ENCODE measurements at regions not wholly inside any gene's neighbourhood (a gene's known extent, or its start where the extent isn't known, plus 50 kb on each side); places are given as distances from the start of the nearest gene placed in this dataset.

- DNase-seq: no peak
Observed at GRCh38 chrX:17206584-17206983, 168.4 kb upstream of the NHS start.

- DNase-seq: no peak
Observed at GRCh38 chrX:17214962-17215361, 160.0 kb upstream of the NHS start.

- no peak for DNase-seq
Observed at GRCh38 chrX:17226736-17227135, 148.3 kb upstream of the NHS start.

GRCh38 chrX:17237146-17237545 lies 137.9 kb upstream of the NHS start:
- DNase-seq: no peak

- DNase-seq: peak; percentile 6
Observed at GRCh38 chrX:17242470-17242869, 132.5 kb upstream of the NHS start.

- DNase-seq: no peak
Observed at GRCh38 chrX:17247144-17247543, 127.9 kb upstream of the NHS start.

GRCh38 chrX:17262123-17262522 lies 112.9 kb upstream of the NHS start:
- DNase-seq: no peak

- DNase-seq: no peak
Observed at GRCh38 chrX:17266136-17266535, 108.9 kb upstream of the NHS start.

GRCh38 chrX:17278961-17279360 lies 96.0 kb upstream of the NHS start:
- no peak for DNase-seq

- DNase-seq: no peak
Observed at GRCh38 chrX:17285983-17286382, 89.0 kb upstream of the NHS start.

GRCh38 chrX:17291171-17291900 lies 83.7 kb upstream of the NHS start:
- DNase-seq: no peak

- no peak for DNase-seq
Observed at GRCh38 chrX:17292111-17292527, 82.9 kb upstream of the NHS start.

GRCh38 chrX:17294561-17294960 lies 80.4 kb upstream of the NHS start:
- no peak for DNase-seq

- no peak for DNase-seq
Observed at GRCh38 chrX:17295791-17296190, 79.2 kb upstream of the NHS start.

- no peak for DNase-seq
Observed at GRCh38 chrX:17298564-17298963, 76.4 kb upstream of the NHS start.

GRCh38 chrX:17299206-17299605 lies 75.8 kb upstream of the NHS start:
- DNase-seq: no peak

- DNase-seq: no peak
Observed at GRCh38 chrX:17323397-17323796, 51.6 kb upstream of the NHS start.

Data from T-helper 9 cell (primary cell).